Hepatocyte (in vitro differentiated cells): ENCODE measurements at regions not wholly inside any gene's neighbourhood (a gene's known extent, or its start where the extent isn't known, plus 50 kb on each side); places are given as distances from the start of the nearest gene placed in this dataset.

Experiments
- EZH2 ChIP-seq: fragments of 200-600 bp; sonication (generic); IDR thresholded peaks from 2 replicates; pipeline ENCODE4 v1.6.1; 2016; ENCODE audit warnings: antibody characterized with exemption, mild to moderate bottlenecking, borderline replicate concordance
- EZH2phosphoT487 ChIP-seq: fragments of 200-600 bp; sonication (generic); IDR thresholded peaks from one replicate; pipeline ENCODE4 v1.6.1; 2018; ENCODE audit warnings: antibody characterized with exemption, mild to moderate bottlenecking, low read depth, moderate library complexity; ENCODE audit not compliant: unreplicated experiment, severe bottlenecking
- TF ChIP-seq, protein P1 (sequence below): fragments of 200-600 bp; sonication (generic); IDR thresholded peaks from 2 replicates; pipeline ENCODE4 v1.5.1; 2016; ENCODE audit warnings: antibody characterized with exemption, mild to moderate bottlenecking; ENCODE audit not compliant: poor library complexity

DNA sequence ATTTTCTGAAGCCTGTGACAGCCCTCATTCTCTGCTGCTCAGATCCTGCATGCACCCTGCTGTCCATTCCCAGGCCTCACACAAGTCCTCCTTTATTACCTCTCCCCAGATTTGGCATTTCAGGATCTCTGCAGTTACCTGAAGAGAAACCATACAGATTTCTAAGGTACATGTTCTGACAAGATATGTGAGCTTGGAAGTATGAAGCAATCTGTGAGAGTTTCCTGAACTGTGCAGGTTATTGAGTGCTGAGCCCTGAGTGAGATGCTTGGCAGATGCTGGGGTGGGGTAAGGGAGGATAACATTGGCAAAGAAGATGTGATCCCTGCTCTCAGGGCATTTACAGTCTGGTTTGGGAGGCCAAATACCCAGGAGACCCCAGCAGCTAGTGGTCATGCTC is 91.9 kb upstream of the EPCAM start:
- TF ChIP-seq, protein P1, sequence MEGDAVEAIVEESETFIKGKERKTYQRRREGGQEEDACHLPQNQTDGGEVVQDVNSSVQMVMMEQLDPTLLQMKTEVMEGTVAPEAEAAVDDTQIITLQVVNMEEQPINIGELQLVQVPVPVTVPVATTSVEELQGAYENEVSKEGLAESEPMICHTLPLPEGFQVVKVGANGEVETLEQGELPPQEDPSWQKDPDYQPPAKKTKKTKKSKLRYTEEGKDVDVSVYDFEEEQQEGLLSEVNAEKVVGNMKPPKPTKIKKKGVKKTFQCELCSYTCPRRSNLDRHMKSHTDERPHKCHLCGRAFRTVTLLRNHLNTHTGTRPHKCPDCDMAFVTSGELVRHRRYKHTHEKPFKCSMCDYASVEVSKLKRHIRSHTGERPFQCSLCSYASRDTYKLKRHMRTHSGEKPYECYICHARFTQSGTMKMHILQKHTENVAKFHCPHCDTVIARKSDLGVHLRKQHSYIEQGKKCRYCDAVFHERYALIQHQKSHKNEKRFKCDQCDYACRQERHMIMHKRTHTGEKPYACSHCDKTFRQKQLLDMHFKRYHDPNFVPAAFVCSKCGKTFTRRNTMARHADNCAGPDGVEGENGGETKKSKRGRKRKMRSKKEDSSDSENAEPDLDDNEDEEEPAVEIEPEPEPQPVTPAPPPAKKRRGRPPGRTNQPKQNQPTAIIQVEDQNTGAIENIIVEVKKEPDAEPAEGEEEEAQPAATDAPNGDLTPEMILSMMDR, result no peak
- TF ChIP-seq EZH2, result no peak
- TF ChIP-seq EZH2phosphoT487, result no peak
